ENCODE measurements at regions not wholly inside any gene's neighbourhood (a gene's known extent, or its start where the extent isn't known, plus 50 kb on each side); places are given as distances from the start of the nearest gene placed in this dataset.

GRCh38 chr5:8135742-8136141, 266.8 kb downstream of the MTRR start:
- no peak for DNase-seq

GRCh38 chr5:8136271-8136670, 267.3 kb downstream of the MTRR start:
- intact Hi-C loops (cut with DNase I) = no loop called here

More at GRCh38 chr5:8135742-8136141, 266.8 kb downstream of the MTRR start:
- intact Hi-C loops (cut with DNase I) = no loop called here

GRCh38 chr5:8137941-8138550, 269.1 kb downstream of the MTRR start:
- no peak for DNase-seq
- intact Hi-C loops (cut with DNase I) = no loop called here

More at GRCh38 chr5:8136271-8136670, 267.3 kb downstream of the MTRR start:
- no peak for DNase-seq

DNA sequence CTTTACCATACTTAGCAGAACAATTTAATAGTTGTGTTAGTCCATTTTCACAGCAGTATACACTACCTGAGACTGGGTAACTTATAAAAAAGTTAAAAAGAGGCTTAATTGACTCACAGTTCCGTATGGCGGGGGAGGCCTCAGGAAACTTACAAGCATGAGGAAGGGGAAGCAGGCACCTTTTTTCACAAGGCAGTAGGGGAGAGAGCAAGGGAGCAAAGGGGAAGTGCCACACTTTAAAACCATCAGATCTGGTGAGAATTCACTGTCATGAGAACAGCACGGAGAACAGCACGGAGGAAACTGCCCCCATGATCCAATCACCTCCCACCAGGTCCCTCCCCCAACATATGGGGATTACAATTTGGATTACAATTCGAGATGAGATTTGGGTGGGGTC, 269.9 kb downstream of the MTRR start:
- intact Hi-C loops (cut with DNase I) = no loop called here

DNA sequence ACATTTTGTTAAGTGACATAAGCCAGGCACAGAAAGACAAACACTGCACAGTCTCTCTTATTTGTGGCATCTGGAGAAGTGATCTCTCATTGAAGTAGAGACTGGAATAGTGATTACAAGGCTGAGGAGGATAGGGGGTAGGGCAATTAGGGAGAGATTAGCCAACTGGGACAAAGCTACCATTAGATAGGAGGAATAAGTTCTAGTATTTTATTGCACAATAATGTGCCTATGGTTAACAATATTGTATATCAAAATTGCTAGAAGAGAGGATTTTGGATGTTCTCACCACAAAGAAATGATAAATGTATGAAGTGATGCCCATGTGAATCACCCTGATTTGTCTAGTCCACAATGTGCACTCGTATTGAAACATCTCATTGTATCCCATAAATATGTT, 281.8 kb downstream of the MTRR start:
- intact Hi-C loops (cut with DNase I) = no loop called here

More for the DNA sequence above, 269.9 kb downstream of the MTRR start:
- DNase-seq = no peak

GRCh38 chr5:8156706-8157105, 287.8 kb downstream of the MTRR start:
- intact Hi-C loops (cut with DNase I) = no loop called here
- DNase-seq = no peak

More for the DNA sequence above, 281.8 kb downstream of the MTRR start:
- no peak for DNase-seq

- DNase-seq = no peak
- intact Hi-C loops (cut with DNase I) = no loop called here
These were observed 288.4 kb downstream of the MTRR start for GRCh38 chr5:8157320-8157822.

- DNase-seq = no peak
- intact Hi-C loops (cut with DNase I) = no loop called here
These were observed 307.2 kb downstream of the MTRR start for GRCh38 chr5:8176101-8176693.

DNA sequence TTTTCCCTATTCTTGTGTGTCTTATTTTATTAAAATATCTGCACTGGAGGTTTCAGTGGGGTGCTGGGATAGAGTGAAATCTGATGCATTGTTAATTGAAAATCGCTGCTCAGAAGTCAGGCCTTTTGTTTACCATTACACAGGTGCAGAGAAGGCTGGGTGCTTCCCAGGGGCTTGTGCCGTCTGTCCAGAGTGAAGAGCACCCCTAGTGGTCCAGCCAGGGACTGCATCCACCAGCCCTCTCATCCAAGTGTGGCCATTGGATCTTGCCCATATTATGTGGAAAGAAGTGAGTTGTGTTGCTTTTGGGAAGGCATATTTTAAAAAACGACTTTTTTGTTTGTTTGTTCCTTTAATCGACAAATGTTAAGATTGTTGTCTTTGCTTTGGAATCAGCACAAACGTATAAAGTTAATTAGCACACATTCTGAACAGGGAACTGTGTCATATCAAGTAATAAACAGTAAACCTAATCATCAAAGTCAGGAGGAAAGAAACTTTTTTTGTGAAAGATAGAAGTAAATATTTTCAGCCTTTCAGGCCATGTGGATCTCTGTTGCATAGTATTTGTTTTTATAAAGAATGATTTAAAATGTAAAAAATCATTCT, 315.6 kb downstream of the MTRR start:
- DNase-seq = peak in 2 of 10 donors; percentile 38 to 45

GRCh38 chr5:8185852-8186251, 316.9 kb downstream of the MTRR start:
- DNase-seq = no peak
- intact Hi-C loops (cut with DNase I) = no loop called here

More for the DNA sequence above, 315.6 kb downstream of the MTRR start:
- intact Hi-C loops (cut with DNase I) = no loop called here

GRCh38 chr5:8188874-8189565, 320.1 kb downstream of the MTRR start:
- DNase-seq = no peak
- intact Hi-C loops (cut with DNase I) = no loop called here

DNA sequence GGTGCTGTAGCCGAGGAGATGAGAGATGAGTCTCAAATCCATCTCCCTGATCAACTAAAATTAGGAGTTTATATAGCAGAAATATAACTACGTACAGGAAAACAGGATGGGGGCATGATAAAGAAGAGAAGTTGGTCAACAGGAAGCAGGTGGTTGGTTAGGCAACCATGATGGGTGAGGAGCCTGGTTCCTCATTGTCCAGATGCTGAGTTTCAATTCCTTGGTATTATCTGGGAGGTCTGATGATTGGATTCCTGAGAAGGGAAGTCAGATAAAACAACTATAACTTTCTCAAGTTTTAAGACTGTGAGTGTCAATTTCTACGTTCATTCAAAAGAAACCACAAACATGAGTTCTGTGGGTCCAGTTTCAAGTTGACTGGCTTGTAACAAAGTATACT, 323.9 kb downstream of the MTRR start:
- no peak for DNase-seq
- intact Hi-C loops (cut with DNase I) = no loop called here

DNA sequence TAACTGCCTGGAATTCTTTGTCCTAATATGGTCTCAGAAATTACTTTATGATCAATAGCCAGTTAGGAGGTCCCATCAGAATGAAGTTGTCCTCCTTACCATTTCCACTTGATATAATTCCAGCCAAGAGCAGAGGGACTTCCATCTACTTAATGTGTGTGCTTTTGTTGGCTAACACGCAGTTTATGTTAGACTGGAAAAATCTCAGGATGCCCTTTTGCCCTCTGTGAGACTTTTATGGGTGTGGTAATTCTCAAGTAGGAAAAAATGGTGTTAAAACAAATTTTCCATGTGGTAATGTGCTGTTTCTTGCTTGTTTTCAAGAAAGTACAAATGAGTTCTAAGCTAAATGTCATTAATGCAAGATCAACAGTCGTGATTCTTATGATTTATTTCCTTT, 327.1 kb downstream of the MTRR start:
- DNase-seq = no peak
- intact Hi-C loops (cut with DNase I) = no loop called here

- DNase-seq = no peak
- intact Hi-C loops (cut with DNase I) = no loop called here
These were observed 339.4 kb downstream of the MTRR start for GRCh38 chr5:8208307-8208706.

GRCh38 chr5:8209500-8209899, 340.6 kb downstream of the MTRR start:
- peak in 4 of 10 donors; percentile 18 to 79 (median 51) for DNase-seq
- intact Hi-C loops (cut with DNase I) = no loop called here

DNA sequence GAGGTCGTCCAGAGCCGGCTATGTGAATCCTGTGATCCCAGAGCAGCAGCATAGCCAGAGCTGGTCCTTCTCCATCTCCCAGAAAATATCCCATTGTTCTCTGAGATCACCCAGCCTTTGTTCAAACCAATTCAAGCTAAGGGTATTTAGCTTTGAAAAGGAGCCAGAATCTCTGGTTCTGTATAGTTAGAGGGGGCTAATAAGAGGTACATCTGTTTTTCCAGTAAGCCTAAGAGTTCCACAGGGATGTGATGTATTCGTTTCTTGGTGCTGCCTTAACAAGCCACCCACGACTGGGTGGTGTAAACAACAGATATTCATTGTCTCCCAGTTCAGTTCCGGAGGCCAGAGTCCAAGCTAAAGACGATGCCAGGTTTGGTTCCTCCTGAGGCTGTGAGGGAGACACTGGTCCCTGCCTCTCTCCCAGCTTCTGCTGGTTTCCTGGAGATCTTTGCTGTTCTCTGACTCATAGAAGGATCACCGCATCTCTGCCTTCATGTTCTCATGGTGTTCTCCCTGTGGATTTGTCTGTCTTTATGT, 344.8 kb downstream of the MTRR start:
- intact Hi-C loops (cut with DNase I) = no loop called here
- DNase-seq = peak in 1 of 10 donors; percentile 29

DNA sequence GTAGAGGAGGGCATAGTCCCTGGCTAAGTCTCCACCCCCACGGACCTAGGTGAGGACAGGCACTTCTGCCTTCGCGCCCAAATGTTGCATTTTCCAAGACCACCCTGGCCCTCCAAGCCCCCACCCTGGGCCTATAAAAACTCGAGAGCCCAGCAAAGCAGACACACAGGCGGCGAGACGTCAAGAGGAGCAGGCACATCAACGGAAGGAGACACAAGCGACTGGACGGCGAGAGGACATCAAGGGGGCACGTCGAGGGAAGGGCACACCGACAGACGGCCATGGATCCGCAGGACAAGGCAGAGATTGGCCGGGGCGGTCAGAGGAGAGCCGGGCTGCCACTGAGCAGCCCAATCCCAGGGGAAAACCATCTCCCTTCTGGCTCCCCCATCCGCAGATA, 348.0 kb downstream of the MTRR start:
- intact Hi-C loops (cut with DNase I) = no loop called here
- DNase-seq = peak in 1 of 10 donors; percentile 54

- no peak for DNase-seq
- intact Hi-C loops (cut with DNase I) = no loop called here
These were observed 357.2 kb downstream of the MTRR start for GRCh38 chr5:8226148-8226547.

- intact Hi-C loops (cut with DNase I) = no loop called here
- no peak for DNase-seq
These were observed 358.2 kb downstream of the MTRR start for GRCh38 chr5:8227112-8227511.

GRCh38 chr5:8229551-8229950, 360.6 kb downstream of the MTRR start:
- intact Hi-C loops (cut with DNase I) = no loop called here
- no peak for DNase-seq

DNA sequence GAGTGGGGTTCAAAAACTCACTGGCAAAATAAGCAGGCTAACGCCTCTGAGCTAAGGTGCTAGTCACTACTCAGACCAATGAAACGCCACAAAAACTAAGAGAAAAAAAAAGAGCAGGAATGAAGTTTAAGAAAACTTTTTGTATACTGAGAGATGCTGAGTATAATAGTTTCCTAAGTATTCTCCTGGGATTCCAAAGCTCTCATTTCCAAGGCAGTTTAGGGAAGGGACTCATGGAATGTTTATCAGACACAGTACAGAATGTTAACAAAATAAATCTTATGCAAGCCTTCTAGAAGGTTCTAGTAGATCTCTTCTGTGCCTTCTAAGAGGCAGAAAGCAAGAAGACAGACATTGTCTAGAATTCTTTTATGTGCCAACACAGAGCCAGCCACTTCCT, 361.9 kb downstream of the MTRR start:
- intact Hi-C loops (cut with DNase I) = no loop called here
- no peak for DNase-seq

Data from posterior cingulate gyrus (tissue), 11 donors.